AG04449 (cell line): ENCODE measurements at regions not wholly inside any gene's neighbourhood (a gene's known extent, or its start where the extent isn't known, plus 50 kb on each side); places are given as distances from the start of the nearest gene placed in this dataset.
"Not testable (repeated sequence)": the region's sequence is repeated elsewhere in the genome, so short reads cannot be mapped to it uniquely, and the experiment has no call there.

Experiments used
- CTCF ChIA-PET: fragments of 350-600 bp; formaldehyde crosslinking; extraction: SDS; loops from one replicate; lab custom pipeline; 2021; ENCODE audit warnings: antibody characterized with exemption; lab: Yijun Ruan, JAX
- POLR2A ChIA-PET: fragments of 400-600, 350-600 bp; formaldehyde crosslinking; extraction: SDS; loops from one replicate; lab custom pipeline; 2020; ENCODE audit warnings: antibody characterized with exemption, inconsistent platforms; lab: Yijun Ruan, JAX
- DNase-seq: peaks from one replicate; pipeline ENCODE4 v3.0.0-alpha.2; 2010; ENCODE audit warnings: low read depth, low spot score
- H3K4me3 ChIP-seq: 2 replicates; pipeline ENCODE4 v1.5.1; 2011; ENCODE audit warnings: low read depth, mild to moderate bottlenecking, control low read depth, low read length
- CTCF ChIP-seq: IDR thresholded peaks from one replicate; pipeline ENCODE4 v1.5.1; 2011; ENCODE audit warnings: mild to moderate bottlenecking, moderate library complexity, low read length, control low read depth, inconsistent platforms; ENCODE audit not compliant: insufficient read depth; ENCODE audit errors: missing control alignments

GRCh38 chr12:23359975-23360701, 589.3 kb downstream of the SOX5 start:
- no peak overlapping the region for H3K4me3 ChIP-seq
- no peak for TF ChIP-seq CTCF
- CTCF ChIA-PET, result no interaction called here
- POLR2A ChIA-PET, result no interaction called here
- no peak for DNase-seq

- H3K4me3 ChIP-seq, result no peak overlapping the region
- DNase-seq, result no peak
- ChIA-PET CTCF (no interaction called here), POLR2A (no interaction called here)
- TF ChIP-seq CTCF, result no peak
Observed at GRCh38 chr12:23361971-23362370, 587.5 kb downstream of the SOX5 start.

GRCh38 chr12:23368590-23368989, 580.9 kb downstream of the SOX5 start:
- TF ChIP-seq CTCF, result no peak
- CTCF ChIA-PET, result no interaction called here

GRCh38 chr12:23375621-23376020, 573.8 kb downstream of the SOX5 start:
- TF ChIP-seq CTCF, result no peak
- POLR2A ChIA-PET, result no interaction called here
- no peak overlapping the region for H3K4me3 ChIP-seq
- CTCF ChIA-PET, result no interaction called here
- DNase-seq, result no peak

More at GRCh38 chr12:23368590-23368989, 580.9 kb downstream of the SOX5 start:
- POLR2A ChIA-PET, result no interaction called here
- no peak for DNase-seq
- H3K4me3 ChIP-seq, result no peak overlapping the region

- ChIA-PET POLR2A (no interaction called here), CTCF (no interaction called here)
- no peak for DNase-seq
- TF ChIP-seq CTCF, result no peak
- H3K4me3 ChIP-seq, result no peak overlapping the region
Observed at GRCh38 chr12:23376238-23376637, 573.2 kb downstream of the SOX5 start.

GRCh38 chr12:23380419-23381100, 568.9 kb downstream of the SOX5 start:
- ChIA-PET CTCF (no interaction called here), POLR2A (no interaction called here)
- no peak overlapping the region for H3K4me3 ChIP-seq
- DNase-seq, result no peak
- no peak for TF ChIP-seq CTCF

- H3K4me3 ChIP-seq, CTCF ChIA-PET, POLR2A ChIA-PET, DNase-seq: not testable (repeated sequence)
Observed at GRCh38 chr12:23388898-23389297, 560.6 kb downstream of the SOX5 start.

- DNase-seq, CTCF ChIA-PET, POLR2A ChIA-PET, H3K4me3 ChIP-seq: not testable (repeated sequence)
Observed at GRCh38 chr12:23389315-23389714, 560.2 kb downstream of the SOX5 start.
